ENCODE measurements at regions not wholly inside any gene's neighbourhood (a gene's known extent, or its start where the extent isn't known, plus 50 kb on each side); places are given as distances from the start of the nearest gene placed in this dataset.

DNA sequence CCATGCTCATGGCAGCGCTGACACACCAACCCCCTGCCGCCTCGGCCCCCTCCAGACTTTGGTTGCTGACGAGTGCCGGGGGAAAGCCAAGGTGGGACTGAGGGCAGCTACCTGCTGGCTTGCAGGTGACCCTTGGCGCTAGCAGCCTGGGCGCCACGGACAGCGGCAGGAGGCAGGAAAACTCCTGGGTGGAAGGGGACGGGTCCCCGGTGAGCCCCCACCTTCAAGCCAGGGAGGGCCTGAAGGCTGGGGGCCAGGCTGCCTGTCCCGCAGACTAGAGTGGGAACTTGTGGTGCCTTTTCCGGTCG is 226.7 kb downstream of the OTOR start:
- DNase-seq = no peak
- peaks cover 0 to 2% of the 10 kb centered on the region in 2 experiments for H3K27me3 ChIP-seq (replicated peaks in 1 of 2; ENCODE audit: control insufficient read depth in 2 of 2, extremely low read depth in 1 of 2, insufficient read depth in 2 of 2, low read length in 1 of 2)
- peaks cover 2 to 10% (median 2%) of the 10 kb centered on the region in 3 donors for H3K9me3 Mint-ChIP-seq
- no peaks in the 10 kb centered on the region for H3K9me3 ChIP-seq
- WGBS (ENCODE audit: insufficient coverage) = 92% methylated on average over 14 of the region's 14 CpGs
- ChIA-PET POLR2A (no interaction called here), CTCF (no interaction called here)
- no peak overlapping the region for H3K27ac Mint-ChIP-seq
- no peak overlapping the region for H3K4me3 Mint-ChIP-seq
- no peak overlapping the region for H3K27ac ChIP-seq (ENCODE audit: low read length)
- no peaks in the 10 kb centered on the region for H3K27me3 Mint-ChIP-seq
- H3K4me1 ChIP-seq (ENCODE audit: control insufficient read depth in 1 of 2, extremely low read depth in 1 of 2, insufficient read depth in 2 of 2, low read length in 2 of 2) = no peaks in the 10 kb centered on the region
- no peak for ATAC-seq (replicated peaks in 1 of 4)
- no peaks in the 10 kb centered on the region for H3K36me3 Mint-ChIP-seq
- no peaks in the 10 kb centered on the region for H3K36me3 ChIP-seq (ENCODE audit: control insufficient read depth in 2 of 2, extremely low read depth in 1 of 2, insufficient read depth in 1 of 2, low read length in 1 of 2)
- no peak overlapping the region for H3K4me3 ChIP-seq (ENCODE audit: control insufficient read depth in 1 of 2, extremely low read depth in 1 of 2, low read length in 1 of 2)
- no peaks in the 10 kb centered on the region for H3K4me1 Mint-ChIP-seq

DNA sequence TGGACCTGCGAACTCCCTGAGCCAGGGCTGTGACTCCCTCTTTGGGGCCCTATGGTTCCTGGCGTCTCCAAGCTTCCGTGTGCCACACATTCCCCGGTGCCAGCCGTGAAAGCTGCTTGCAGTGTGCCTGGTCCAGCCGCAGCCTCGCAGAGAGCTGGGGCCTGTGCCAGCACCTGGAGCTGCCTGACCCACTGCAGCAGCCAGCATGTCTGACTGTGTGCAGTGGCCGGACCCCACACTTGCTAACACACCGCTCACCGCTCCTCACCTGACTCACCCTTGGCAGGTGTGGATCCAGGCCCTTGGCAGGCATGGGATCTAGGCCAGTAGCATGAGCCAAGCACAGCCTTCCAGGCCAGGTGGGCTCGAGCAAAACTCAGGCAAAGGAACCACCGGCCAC is 227.5 kb downstream of the OTOR start:
- H3K4me1 Mint-ChIP-seq = no peaks in the 10 kb centered on the region
- no peak overlapping the region for H3K4me3 Mint-ChIP-seq
- Histone ChIP-seq H3K27me3 (replicated peaks in 1 of 2; ENCODE audit: control insufficient read depth in 2 of 2, extremely low read depth in 1 of 2, insufficient read depth in 2 of 2, low read length in 1 of 2) (peaks cover 0 to 2% of the 10 kb centered on the region in 2 experiments), H3K36me3 (ENCODE audit: control insufficient read depth in 2 of 2, extremely low read depth in 1 of 2, insufficient read depth in 1 of 2, low read length in 1 of 2) (no peaks in the 10 kb centered on the region), H3K9me3 (no peaks in the 10 kb centered on the region), H3K4me3 (ENCODE audit: control insufficient read depth in 1 of 2, extremely low read depth in 1 of 2, low read length in 1 of 2) (no peak overlapping the region), H3K27ac (ENCODE audit: low read length) (no peak overlapping the region), H3K4me1 (ENCODE audit: control insufficient read depth in 1 of 2, extremely low read depth in 1 of 2, insufficient read depth in 2 of 2, low read length in 2 of 2) (no peaks in the 10 kb centered on the region)
- DNase-seq = no peak
- H3K27ac Mint-ChIP-seq = no peak overlapping the region
- ChIA-PET POLR2A (no interaction called here), CTCF (no interaction called here)
- WGBS (ENCODE audit: insufficient coverage) = 93% methylated on average over 10 of the region's 12 CpGs
- no peak for ATAC-seq (replicated peaks in 1 of 4)
- peaks cover 0 to 8% (median 3%) of the 10 kb centered on the region in 3 donors for H3K9me3 Mint-ChIP-seq
- no peaks in the 10 kb centered on the region for H3K36me3 Mint-ChIP-seq
- H3K27me3 Mint-ChIP-seq = no peaks in the 10 kb centered on the region

DNA sequence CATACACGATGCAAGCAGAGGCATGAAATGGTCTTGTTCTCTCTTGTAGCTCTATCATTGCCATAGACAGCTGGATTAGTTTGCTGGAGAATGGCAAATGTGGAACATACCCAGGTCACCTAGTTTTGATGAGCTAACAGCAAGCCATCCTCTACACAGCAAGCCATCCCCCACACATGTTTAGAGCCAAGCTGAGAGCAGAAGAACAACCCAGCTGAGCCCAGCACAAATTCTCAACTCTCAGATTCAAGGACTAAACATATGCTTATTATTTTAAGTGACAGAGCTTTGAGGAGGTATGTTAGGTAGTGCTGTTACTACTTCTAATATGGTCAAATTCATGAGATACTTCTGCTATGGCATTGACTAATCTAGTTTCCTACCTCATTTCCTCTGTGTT is 230.3 kb downstream of the OTOR start:
- H3K4me1 Mint-ChIP-seq = no peaks in the 10 kb centered on the region
- no peaks in the 10 kb centered on the region for H3K36me3 Mint-ChIP-seq
- no peaks in the 10 kb centered on the region for H3K4me1 ChIP-seq (ENCODE audit: control insufficient read depth in 1 of 2, extremely low read depth in 1 of 2, insufficient read depth in 2 of 2, low read length in 2 of 2)
- no peaks in the 10 kb centered on the region for H3K27me3 Mint-ChIP-seq
- DNase-seq = no peak
- ChIA-PET CTCF (no interaction called here), POLR2A (no interaction called here)
- no peak overlapping the region for H3K27ac ChIP-seq (ENCODE audit: low read length)
- no peak overlapping the region for H3K4me3 Mint-ChIP-seq
- H3K9me3 Mint-ChIP-seq = peaks cover 0 to 11% (median 3%) of the 10 kb centered on the region in 3 donors
- ATAC-seq (replicated peaks in 1 of 4) = no peak
- H3K36me3 ChIP-seq (ENCODE audit: control insufficient read depth in 2 of 2, extremely low read depth in 1 of 2, insufficient read depth in 1 of 2, low read length in 1 of 2) = no peaks in the 10 kb centered on the region
- no peak overlapping the region for H3K4me3 ChIP-seq (ENCODE audit: control insufficient read depth in 1 of 2, extremely low read depth in 1 of 2, low read length in 1 of 2)
- WGBS (ENCODE audit: insufficient coverage) = no CpG with 5 or more reads among the region's 1 CpG
- no peak overlapping the region for H3K27ac Mint-ChIP-seq
- peaks cover 0 to 2% of the 10 kb centered on the region in 2 experiments for H3K27me3 ChIP-seq (replicated peaks in 1 of 2; ENCODE audit: control insufficient read depth in 2 of 2, extremely low read depth in 1 of 2, insufficient read depth in 2 of 2, low read length in 1 of 2)
- H3K9me3 ChIP-seq = no peaks in the 10 kb centered on the region

DNA sequence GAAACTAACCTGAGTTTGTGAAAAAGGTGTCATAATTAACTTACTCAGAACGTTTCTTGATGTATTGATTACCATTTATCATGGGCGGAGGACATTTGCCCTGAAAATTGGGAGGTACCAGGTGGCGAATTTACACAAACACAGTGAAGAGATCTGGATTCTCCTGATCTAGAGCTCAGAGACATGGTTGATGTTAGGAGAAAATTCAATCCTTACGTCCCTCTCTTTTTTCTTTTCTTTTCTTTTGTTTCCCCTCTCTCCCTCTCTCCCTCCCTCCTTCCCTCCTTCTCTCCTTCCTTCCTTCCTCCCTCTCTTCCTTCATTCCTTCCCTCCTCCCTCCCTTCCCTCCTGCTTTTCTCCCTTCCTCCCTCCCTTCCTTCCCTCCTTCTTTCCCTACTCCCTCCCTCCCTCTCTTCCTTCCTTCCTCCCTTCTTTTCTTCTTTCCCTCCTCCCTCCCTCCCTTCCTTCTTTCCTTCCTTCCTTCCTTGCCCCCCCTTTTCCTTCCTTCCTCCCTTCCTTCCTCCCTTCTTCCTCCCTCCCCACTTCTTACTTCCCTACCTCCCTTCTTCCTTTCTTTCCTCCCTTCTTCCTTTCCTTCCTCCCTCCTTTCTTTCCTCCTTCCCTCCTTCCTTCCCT is 234.1 kb downstream of the OTOR start:
- no peaks in the 10 kb centered on the region for H3K4me1 ChIP-seq (ENCODE audit: control insufficient read depth in 1 of 2, extremely low read depth in 1 of 2, insufficient read depth in 2 of 2, low read length in 2 of 2)
- ChIA-PET POLR2A (no interaction called here), CTCF (no interaction called here)
- Mint-ChIP-seq H3K4me1 (no peaks in the 10 kb centered on the region), H3K27ac (no peak overlapping the region), H3K9me3 (peaks cover 0 to 13% (median 3%) of the 10 kb centered on the region in 3 donors), H3K27me3 (no peaks in the 10 kb centered on the region), H3K36me3 (no peaks in the 10 kb centered on the region), H3K4me3 (no peak overlapping the region)
- no peaks in the 10 kb centered on the region for H3K36me3 ChIP-seq (ENCODE audit: control insufficient read depth in 2 of 2, extremely low read depth in 1 of 2, insufficient read depth in 1 of 2, low read length in 1 of 2)
- ATAC-seq (replicated peaks in 1 of 4) = no peak
- H3K27ac ChIP-seq (ENCODE audit: low read length) = no peak overlapping the region
- no peaks in the 10 kb centered on the region for H3K27me3 ChIP-seq (replicated peaks in 1 of 2; ENCODE audit: control insufficient read depth in 2 of 2, extremely low read depth in 1 of 2, insufficient read depth in 2 of 2, low read length in 1 of 2)
- H3K9me3 ChIP-seq = no peaks in the 10 kb centered on the region
- no peak for DNase-seq
- H3K4me3 ChIP-seq (ENCODE audit: control insufficient read depth in 1 of 2, extremely low read depth in 1 of 2, low read length in 1 of 2) = no peak overlapping the region
- WGBS (ENCODE audit: insufficient coverage) = 100% methylated on average over 1 of the region's 4 CpGs

DNA sequence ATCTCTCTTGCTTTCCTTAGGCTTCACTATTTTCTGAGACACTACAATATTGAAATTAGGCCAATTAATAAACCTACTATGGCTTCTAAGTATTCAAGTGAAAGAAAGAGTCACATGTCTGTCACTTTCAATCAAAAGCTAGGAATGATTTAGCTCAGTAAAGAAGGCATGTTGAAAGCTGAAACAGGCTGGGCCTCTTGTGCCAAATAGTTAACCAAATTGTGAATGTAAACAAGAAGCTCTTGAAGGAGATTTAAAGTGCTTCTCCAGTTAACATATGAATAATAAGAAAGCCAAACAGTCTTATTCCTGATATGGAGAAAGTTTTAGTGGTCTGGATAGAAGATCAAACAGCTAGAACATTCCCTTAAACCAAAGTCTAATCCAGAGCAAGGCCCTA is 236.3 kb downstream of the OTOR start:
- Histone ChIP-seq H3K4me3 (ENCODE audit: control insufficient read depth in 1 of 2, extremely low read depth in 1 of 2, low read length in 1 of 2) (no peak overlapping the region), H3K27me3 (replicated peaks in 1 of 2; ENCODE audit: control insufficient read depth in 2 of 2, extremely low read depth in 1 of 2, insufficient read depth in 2 of 2, low read length in 1 of 2) (no peaks in the 10 kb centered on the region), H3K36me3 (ENCODE audit: control insufficient read depth in 2 of 2, extremely low read depth in 1 of 2, insufficient read depth in 1 of 2, low read length in 1 of 2) (no peaks in the 10 kb centered on the region), H3K4me1 (ENCODE audit: control insufficient read depth in 1 of 2, extremely low read depth in 1 of 2, insufficient read depth in 2 of 2, low read length in 2 of 2) (no peaks in the 10 kb centered on the region), H3K27ac (ENCODE audit: low read length) (no peak overlapping the region), H3K9me3 (no peaks in the 10 kb centered on the region)
- Mint-ChIP-seq H3K27me3 (no peaks in the 10 kb centered on the region), H3K4me1 (no peaks in the 10 kb centered on the region), H3K4me3 (no peak overlapping the region), H3K36me3 (no peaks in the 10 kb centered on the region), H3K27ac (no peak overlapping the region), H3K9me3 (peaks cover 0 to 5% (median 4%) of the 10 kb centered on the region in 3 donors)
- POLR2A ChIA-PET = no interaction called here
- ATAC-seq (replicated peaks in 1 of 4) = no peak
- DNase-seq = no peak
- CTCF ChIA-PET = interaction anchor here in 1 of 2 donors (0.5 kb wide), 1 partner anchor 407 kb away, joined by 3 read pairs; no protein-coding TSS in a partner anchor

DNA sequence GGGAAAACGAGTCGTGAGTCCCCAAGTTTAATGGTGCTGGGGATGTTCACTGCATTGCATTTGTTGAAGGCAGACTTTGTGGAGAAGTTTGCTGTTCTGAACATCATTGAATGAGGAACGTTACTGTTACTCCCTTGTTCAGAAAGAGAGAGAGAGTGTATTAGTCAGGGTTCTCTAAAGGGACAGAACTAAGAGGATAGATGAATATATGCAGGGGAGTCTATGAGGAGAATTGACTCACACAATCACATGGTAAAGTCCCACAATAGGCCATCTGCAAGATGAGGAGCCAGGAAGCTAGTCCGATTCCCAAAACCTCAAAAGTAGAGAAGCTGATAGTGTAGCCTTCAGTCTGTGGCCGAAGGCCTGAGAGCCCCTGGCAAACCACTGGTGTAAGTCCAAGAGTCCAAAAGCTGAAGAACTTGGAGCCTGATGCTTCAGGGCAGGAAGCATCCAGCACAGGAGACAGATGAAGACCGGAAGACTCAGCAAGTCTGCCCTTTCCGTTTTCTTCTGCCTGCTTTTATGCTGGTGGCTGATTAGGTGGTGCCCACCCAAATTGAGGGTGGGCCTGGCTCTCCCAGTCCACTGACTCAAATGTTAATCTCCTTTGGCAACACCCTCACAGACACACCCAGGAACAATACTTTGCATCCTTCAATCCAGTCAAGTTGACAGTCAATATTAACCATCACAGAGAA is 223.5 kb upstream of the PCSK2 start:
- H3K4me3 ChIP-seq (ENCODE audit: control insufficient read depth in 1 of 2, extremely low read depth in 1 of 2, low read length in 1 of 2) = no peak overlapping the region
- POLR2A ChIA-PET = no interaction called here
- Mint-ChIP-seq H3K27me3 (no peaks in the 10 kb centered on the region), H3K9me3 (peaks cover 0 to 13% (median 7%) of the 10 kb centered on the region in 3 donors), H3K27ac (no peak overlapping the region), H3K4me3 (no peak overlapping the region), H3K36me3 (no peaks in the 10 kb centered on the region), H3K4me1 (no peaks in the 10 kb centered on the region)
- DNase-seq = no peak
- no peak overlapping the region for H3K27ac ChIP-seq (ENCODE audit: low read length)
- CTCF ChIA-PET = no interaction called here
- no peaks in the 10 kb centered on the region for H3K27me3 ChIP-seq (replicated peaks in 1 of 2; ENCODE audit: control insufficient read depth in 2 of 2, extremely low read depth in 1 of 2, insufficient read depth in 2 of 2, low read length in 1 of 2)
- no peaks in the 10 kb centered on the region for H3K36me3 ChIP-seq (ENCODE audit: control insufficient read depth in 2 of 2, extremely low read depth in 1 of 2, insufficient read depth in 1 of 2, low read length in 1 of 2)
- H3K9me3 ChIP-seq = no peaks in the 10 kb centered on the region
- no peaks in the 10 kb centered on the region for H3K4me1 ChIP-seq (ENCODE audit: control insufficient read depth in 1 of 2, extremely low read depth in 1 of 2, insufficient read depth in 2 of 2, low read length in 2 of 2)
- no peak for ATAC-seq (replicated peaks in 1 of 4)
- WGBS (ENCODE audit: insufficient coverage) = 67% methylated on average over 4 of the region's 7 CpGs

DNA sequence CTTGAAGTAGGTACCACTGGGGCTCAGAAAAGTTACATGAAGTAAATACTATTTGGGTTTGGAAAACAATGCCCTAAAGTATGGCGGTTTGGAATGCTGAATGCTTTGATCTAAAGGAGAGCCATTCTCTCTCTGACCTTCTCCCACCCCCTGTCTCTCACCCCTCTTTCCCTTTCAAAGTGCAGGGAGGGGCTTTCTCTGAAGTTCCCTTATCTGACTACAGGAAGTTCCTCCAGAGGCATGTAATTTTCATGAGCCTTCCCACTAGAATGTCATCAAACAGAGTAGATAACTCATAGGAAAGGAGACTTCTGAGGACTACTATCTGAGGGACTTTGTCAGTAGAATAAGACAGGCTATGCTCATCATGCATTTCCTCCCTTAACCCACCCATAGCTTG is 216.7 kb upstream of the PCSK2 start:
- DNase-seq (no peak), ATAC-seq (replicated peaks in 1 of 4) (no peak)
- H3K4me1 ChIP-seq (ENCODE audit: control insufficient read depth in 1 of 2, extremely low read depth in 1 of 2, insufficient read depth in 2 of 2, low read length in 2 of 2) = no peaks in the 10 kb centered on the region
- no peaks in the 10 kb centered on the region for H3K9me3 ChIP-seq
- ChIA-PET CTCF (no interaction called here), POLR2A (no interaction called here)
- no peaks in the 10 kb centered on the region for H3K27me3 ChIP-seq (replicated peaks in 1 of 2; ENCODE audit: control insufficient read depth in 2 of 2, extremely low read depth in 1 of 2, insufficient read depth in 2 of 2, low read length in 1 of 2)
- no CpG with 5 or more reads among the region's 1 CpG for WGBS (ENCODE audit: insufficient coverage)
- Mint-ChIP-seq H3K4me1 (no peaks in the 10 kb centered on the region), H3K27me3 (no peaks in the 10 kb centered on the region), H3K9me3 (peaks cover 0 to 10% (median 5%) of the 10 kb centered on the region in 3 donors), H3K4me3 (no peak overlapping the region), H3K27ac (no peak overlapping the region), H3K36me3 (no peaks in the 10 kb centered on the region)
- no peak overlapping the region for H3K4me3 ChIP-seq (ENCODE audit: control insufficient read depth in 1 of 2, extremely low read depth in 1 of 2, low read length in 1 of 2)
- no peak overlapping the region for H3K27ac ChIP-seq (ENCODE audit: low read length)
- H3K36me3 ChIP-seq (ENCODE audit: control insufficient read depth in 2 of 2, extremely low read depth in 1 of 2, insufficient read depth in 1 of 2, low read length in 1 of 2) = no peaks in the 10 kb centered on the region

Data from T-cell (primary cell).